Left forelimb (tissue), 1 donor: ENCODE measurements at regions not wholly inside any gene's neighbourhood (a gene's known extent, or its start where the extent isn't known, plus 50 kb on each side); places are given as distances from the start of the nearest gene placed in this dataset.

Experiments used
- DNase-seq: peaks from one replicate; pipeline ENCODE4 v3.0.0-alpha.2; 2018; ENCODE audit warnings: low spot score

- DNase-seq: no peak
These were observed 273.1 kb downstream of the TTLL7 start for GRCh38 chr1:83725735-83726360.

GRCh38 chr1:83718338-83718737 lies 280.6 kb downstream of the TTLL7 start:
- no peak for DNase-seq

GRCh38 chr1:83717785-83718184 lies 281.1 kb downstream of the TTLL7 start:
- no peak for DNase-seq

- no peak for DNase-seq
These were observed 282.3 kb downstream of the TTLL7 start for GRCh38 chr1:83716641-83717040.

- DNase-seq: no peak
These were observed 283.4 kb downstream of the TTLL7 start for GRCh38 chr1:83715550-83715949.

GRCh38 chr1:83709662-83710061 lies 289.3 kb downstream of the TTLL7 start:
- DNase-seq: no peak

GRCh38 chr1:83706354-83706938 lies 292.5 kb downstream of the TTLL7 start:
- no peak for DNase-seq

GRCh38 chr1:83705091-83705490 lies 293.8 kb downstream of the TTLL7 start:
- DNase-seq: no peak

GRCh38 chr1:83704350-83704749 lies 294.6 kb downstream of the TTLL7 start:
- DNase-seq: no peak

GRCh38 chr1:83702356-83702755 lies 296.6 kb downstream of the TTLL7 start:
- no peak for DNase-seq

- no peak for DNase-seq
These were observed 297.6 kb downstream of the TTLL7 start for GRCh38 chr1:83701355-83701754.

GRCh38 chr1:83698644-83699043 lies 300.3 kb downstream of the TTLL7 start:
- DNase-seq: no peak

- DNase-seq: no peak
These were observed 301.0 kb downstream of the TTLL7 start for GRCh38 chr1:83697961-83698360.

- DNase-seq: no peak
These were observed 301.7 kb downstream of the TTLL7 start for GRCh38 chr1:83697220-83697619.

- DNase-seq: no peak
These were observed 304.5 kb downstream of the TTLL7 start for GRCh38 chr1:83694449-83694848.

- DNase-seq: no peak
These were observed 305.4 kb downstream of the TTLL7 start for GRCh38 chr1:83693427-83694126.

- DNase-seq: no peak
These were observed 306.2 kb downstream of the TTLL7 start for GRCh38 chr1:83692524-83693381.

GRCh38 chr1:83691953-83692500 lies 306.9 kb downstream of the TTLL7 start:
- DNase-seq: no peak

GRCh38 chr1:83689921-83690868 lies 308.7 kb downstream of the TTLL7 start:
- DNase-seq: no peak

- DNase-seq: no peak
These were observed 316.8 kb downstream of the TTLL7 start for GRCh38 chr1:83682132-83682531.

- no peak for DNase-seq
These were observed 322.8 kb downstream of the TTLL7 start for GRCh38 chr1:83676106-83676505.
